Eye (tissue), 1 donor: ENCODE measurements at regions not wholly inside any gene's neighbourhood (a gene's known extent, or its start where the extent isn't known, plus 50 kb on each side); places are given as distances from the start of the nearest gene placed in this dataset.

ENCODE experiments used
- DNase-seq: peaks from one replicate; pipeline ENCODE4 v3.0.0-alpha.2; 2015

DNA sequence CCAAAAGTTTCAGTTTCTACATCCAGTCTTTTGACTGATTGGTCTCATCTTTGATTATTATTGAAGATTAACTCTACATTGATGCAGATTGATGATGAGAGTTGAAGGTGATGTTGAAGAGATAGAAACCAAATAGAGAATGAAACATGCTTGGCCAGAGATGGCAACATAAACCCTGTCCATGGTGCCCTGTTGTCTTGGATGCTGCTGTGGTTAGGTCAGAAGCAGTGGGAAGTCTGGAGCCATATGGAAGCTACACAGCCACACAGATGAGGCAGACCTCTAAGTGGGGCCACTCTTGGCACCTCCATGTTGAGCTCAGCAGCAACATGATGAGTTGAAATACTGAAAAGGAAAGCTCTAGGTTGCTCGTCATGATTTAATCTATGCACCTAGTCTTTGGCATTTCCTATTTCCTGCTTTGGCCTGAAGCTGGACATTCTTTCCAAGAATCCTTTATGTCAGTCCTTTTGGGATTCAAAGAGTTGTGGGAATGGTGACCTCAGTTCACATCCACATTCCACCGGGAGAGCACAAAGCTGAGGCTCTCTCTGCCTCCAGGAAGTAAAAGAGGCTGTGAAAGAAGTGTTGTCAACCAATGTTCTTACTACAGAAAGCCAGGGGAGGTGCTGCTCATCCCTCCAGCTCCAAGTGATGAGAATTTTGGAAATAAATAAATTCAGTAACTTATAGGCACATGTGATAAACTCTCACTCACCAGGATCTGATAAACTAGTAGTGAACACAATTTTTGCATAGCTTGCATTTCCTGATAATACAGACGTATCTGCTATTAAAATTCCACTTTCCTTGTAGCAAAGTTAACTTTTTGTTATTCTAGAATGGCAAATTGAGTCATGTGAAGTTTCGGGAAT, 127.7 kb upstream of the MAF start:
- DNase-seq, result no peak

DNA sequence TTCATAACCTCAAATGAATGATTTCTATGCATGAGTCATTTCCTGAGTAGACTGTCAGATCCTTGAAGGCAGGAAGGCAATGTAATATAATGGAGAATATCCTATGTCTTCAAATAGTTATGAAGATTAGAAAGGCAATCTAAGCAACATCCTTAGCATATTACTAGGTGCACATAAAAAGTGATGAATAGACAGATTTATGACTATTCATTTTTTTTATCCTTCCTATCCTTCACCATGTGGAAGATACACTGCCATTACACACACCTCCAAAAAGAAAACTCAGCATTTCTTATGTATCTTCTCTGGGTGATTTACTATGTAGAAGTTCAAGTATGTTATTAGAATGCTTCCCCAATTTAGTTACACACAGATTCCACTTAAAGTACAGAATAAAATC, 126.4 kb upstream of the MAF start:
- DNase-seq, result no peak

DNA sequence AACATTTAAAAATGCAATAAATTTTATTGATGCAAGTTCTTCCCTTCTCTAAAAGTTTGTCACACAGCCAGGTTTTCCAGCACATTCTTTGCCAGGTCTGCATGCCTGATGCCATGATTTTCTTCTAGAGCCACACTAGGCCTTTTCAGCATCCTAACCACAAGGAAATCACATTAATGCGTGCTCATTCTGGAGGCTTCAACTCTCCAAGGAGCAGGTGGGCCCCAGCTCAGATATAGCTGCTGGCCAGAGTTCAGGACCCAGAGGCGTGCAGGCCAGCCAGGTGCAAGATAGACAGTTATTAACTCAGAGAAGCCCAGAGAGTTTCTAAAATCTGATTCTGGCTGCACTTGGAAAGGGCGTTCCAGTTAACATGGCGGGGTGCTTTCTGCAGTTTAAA, 124.5 kb upstream of the MAF start:
- DNase-seq, result no peak

DNA sequence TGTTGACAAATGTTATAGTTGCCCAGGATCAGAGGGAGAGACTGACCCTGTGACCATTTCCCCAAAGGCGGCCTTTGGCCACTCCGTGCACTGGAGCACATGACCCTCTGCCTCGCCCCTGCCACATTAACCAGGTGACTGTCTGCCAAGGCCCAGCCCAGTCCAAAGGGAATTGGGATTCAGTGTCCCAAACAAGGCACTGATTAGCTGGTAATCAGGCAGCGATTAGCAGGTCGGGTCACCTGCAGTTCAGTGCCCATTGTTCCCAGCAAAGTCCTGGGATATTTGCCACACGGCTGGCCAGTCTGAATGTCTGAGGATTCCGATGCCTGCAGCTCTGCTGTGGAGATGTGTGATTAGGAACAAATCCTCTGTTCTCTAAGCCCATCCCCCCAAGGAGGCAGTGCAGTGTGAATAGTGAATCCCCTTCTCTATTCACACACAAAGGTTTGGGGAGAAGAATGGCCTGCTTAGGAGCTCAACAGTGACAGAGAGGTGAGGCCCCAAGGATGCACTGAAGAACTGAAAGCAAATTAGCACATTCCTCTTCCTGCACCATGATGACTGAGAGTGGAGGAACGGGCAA, 123.1 kb upstream of the MAF start:
- DNase-seq, result peak; percentile 66

- no peak for DNase-seq
Measured at GRCh38 chr16:79721270-79721669, 120.7 kb upstream of the MAF start.

DNA sequence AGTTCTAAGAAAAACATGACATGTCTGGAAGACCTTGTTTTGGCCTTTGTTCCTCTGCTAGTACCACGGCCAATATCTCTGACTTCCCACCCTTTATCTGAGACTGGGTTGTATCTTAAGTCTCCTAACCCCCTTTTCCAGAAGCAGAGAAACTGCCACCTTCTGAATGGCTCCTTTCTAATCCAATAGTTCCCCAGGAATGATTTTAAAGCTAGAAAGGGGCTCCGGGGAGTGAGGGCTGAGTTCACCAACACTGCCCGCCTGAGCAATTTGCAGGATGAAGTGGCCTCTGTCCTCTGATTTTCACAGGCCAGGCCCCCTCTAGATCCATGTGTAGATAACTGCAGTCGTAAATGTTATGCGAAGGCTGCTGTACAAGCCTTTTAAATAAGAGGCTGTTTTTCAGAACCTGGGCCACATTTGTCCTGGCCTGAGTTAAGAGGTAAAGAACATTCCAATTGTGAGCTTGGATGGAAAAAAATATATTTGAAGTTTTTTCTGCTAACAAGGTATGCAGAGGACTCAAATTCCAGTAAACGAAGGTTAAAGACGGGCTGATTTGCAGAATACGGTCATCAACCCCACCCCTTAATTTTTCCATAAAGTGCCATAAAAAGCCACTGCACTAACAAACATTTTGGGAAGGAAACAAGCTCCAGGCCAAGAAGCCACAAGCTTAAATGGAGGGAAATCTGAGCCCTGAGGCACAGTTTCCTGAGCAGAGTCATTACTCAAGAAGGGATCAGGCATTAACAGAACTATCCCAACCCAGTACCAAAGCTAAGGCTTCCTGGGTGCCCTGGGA, 117.0 kb upstream of the MAF start:
- no peak for DNase-seq

DNA sequence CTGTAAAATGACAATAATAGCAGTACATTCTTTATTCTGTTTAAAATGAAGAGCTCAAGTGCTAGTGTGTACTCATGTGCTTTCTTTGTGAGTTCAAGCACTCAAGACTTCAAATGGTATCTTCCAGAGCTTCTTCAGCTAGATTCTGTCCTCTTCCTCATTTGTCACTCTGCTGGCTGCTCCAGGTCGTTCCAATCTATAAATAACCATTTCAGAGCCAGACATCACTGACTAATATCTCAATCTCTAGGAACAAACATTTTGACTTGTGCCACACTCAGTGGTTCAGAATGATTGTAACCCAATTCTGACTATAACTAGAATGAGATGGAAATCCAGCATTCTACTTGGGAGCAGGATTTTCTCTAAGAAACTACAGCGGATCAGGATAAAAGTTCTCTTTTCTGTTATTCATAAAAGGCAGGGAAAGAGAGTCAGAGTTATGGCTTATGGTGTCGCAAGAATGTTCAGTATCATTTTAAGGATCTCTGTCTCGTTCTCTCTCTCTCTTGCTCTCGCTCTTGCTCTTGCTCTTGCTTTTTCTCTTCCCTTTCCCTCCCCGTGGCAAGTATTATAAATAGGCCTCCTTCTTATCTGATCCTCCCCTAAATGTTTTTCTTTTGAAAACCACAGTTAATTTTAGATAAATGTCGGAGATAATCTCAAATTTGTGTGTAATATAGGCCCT, 116.3 kb upstream of the MAF start:
- DNase-seq, result no peak

DNA sequence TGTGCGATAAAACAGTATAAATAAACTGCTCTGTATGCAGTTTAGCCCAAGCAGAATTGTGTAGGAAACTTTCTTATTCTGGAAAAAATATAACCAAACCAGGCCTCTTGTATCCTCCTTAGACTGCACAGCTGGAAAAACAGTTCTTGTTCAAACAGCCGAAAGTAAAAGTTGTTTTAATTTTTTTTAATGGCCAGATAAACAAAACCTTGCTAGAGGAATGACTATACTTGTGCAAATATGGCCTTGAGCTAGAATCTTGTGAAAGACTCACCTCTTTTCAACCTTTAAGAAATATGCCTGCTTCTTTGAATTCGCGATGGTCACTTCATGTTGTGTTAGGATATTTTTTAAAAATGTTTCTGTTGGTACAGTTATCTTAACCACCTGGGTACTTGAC, 114.5 kb upstream of the MAF start:
- no peak for DNase-seq

DNA sequence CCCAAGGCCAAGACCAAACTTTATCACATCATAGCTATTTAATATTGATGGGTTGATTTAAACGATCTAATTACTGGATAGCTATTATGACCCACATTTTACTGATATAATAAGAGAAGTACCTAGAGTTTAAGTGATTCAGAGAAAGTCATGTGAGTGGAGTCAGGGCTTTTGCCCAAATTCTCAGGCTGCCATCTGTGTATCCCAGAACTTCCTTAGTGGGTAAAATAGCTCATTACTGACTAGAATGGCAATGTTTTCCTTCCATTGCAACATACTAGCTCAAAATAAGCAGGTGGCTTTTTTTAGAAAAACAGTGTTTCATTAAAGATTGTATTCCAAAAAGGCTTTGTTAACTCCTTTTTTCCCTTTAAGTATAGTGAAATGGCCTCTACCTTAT, 113.9 kb upstream of the MAF start:
- no peak for DNase-seq

DNA sequence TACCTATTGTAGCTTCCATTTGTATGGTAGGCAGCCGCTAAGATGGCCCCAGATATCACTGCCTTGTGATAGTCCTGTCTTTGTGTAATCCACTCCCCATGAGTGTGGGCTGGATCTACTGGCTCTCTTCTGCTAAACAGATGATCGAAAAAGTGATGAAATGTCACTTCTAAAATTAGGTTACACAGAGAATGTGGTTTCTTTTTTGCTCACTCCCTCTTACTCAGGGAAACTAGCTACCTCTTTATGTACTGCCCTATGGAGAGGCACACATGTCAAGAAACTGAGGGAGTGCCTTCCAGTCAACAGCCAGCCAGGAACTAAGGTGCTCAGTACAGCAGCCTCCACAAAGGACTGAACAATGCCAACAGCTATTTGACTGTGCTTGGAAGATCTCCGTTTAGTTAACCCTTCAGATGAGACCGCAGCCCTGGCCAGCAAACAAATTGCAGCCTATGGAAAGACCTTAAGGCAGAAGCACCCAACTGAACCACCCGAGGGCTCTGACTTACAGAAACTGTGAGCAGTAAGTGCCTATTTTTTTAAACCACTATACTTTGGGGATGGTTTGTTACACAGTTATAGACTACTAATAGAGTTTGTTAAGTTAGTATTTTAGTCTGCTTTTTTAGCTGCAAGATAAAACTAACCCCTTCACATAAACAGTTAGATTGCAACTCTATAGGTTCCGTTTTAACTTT, 113.2 kb upstream of the MAF start:
- DNase-seq, result no peak

DNA sequence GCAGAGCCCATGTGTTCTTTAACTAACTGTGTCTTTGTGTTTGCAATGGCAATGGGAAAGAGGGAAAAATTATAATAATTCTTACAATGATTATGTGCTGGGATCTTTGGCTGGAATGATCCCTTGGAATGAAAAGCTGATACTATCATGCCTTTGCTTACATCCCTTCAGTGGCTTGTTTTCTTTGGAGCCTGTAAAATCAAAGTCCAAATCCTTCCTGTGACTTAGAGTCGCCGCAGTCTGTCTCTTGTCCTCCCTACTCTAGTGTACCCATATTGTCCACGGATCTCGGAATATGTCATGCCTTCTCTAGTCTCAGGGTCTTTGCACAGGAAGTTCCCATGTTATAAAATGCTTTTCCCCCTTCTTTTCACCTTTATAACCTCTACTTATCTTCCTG, 111.7 kb upstream of the MAF start:
- DNase-seq, result no peak

GRCh38 chr16:79707876-79708275, 107.3 kb upstream of the MAF start:
- no peak for DNase-seq

- DNase-seq, result no peak
Measured at GRCh38 chr16:79703066-79703465, 102.5 kb upstream of the MAF start.

DNA sequence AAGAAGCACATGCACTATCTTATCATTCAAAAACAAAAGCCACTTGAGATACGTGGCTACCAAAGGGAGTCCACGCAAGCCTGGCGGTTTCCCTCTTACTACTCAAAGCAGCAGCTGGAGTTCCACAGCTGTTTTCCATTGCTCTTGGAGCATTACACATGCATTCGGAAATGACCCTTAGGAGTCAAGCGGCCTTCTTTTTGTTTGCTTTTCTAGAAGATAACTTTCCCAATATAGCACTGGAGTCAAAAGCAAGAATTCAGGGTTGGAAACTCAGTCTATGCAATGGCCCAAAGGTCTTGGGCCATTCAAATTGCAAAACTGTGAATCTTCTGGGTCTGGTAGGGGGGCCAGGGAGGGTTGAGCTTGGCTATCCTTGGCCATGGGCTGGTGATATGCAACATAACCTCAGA, 97.8 kb upstream of the MAF start:
- no peak for DNase-seq

- no peak for DNase-seq
Measured at GRCh38 chr16:79697562-79698112, 97.1 kb upstream of the MAF start.

GRCh38 chr16:79691007-79691406, 90.5 kb upstream of the MAF start:
- DNase-seq, result peak; percentile 33

DNA sequence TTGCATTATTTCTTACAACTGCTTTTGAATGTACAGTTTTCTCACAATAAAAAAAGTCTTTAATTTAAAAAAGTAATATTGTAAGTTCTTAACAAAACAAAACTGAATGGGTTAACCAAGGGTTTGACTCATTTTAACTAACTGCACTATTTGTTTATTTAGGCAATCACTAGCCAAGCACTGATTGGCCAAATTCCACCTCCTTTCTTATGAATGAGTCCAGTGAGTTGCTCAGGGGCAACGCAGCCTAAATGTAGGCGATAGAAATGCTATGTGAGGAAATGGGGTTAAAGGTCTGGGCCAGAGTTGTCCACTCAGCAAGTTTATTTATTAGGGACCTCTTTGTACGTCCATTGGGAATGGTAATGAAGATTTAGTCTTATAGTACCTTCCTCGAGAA, 89.6 kb upstream of the MAF start:
- DNase-seq, result no peak

- no peak for DNase-seq
Measured at GRCh38 chr16:79687249-79688130, 87.0 kb upstream of the MAF start.

GRCh38 chr16:79685871-79686270, 85.3 kb upstream of the MAF start:
- DNase-seq, result no peak

- DNase-seq, result no peak
Measured at GRCh38 chr16:79679334-79679733, 78.8 kb upstream of the MAF start.
